ENCODE measurements at regions not wholly inside any gene's neighbourhood (a gene's known extent, or its start where the extent isn't known, plus 50 kb on each side); places are given as distances from the start of the nearest gene placed in this dataset.

GRCh38 chr7:17534348-17534747 is 235.9 kb downstream of the AHR start:
- no peak for DNase-seq (ENCODE audit: low read depth in 1 of 2, low spot score in 1 of 2)

GRCh38 chr7:17535776-17536175 is 237.3 kb downstream of the AHR start:
- POLR2A ChIA-PET: no interaction called here
- no peak for FAIRE-seq

More at GRCh38 chr7:17534348-17534747, 235.9 kb downstream of the AHR start:
- H3K4me3 ChIP-seq: no peak overlapping the region
- H3K27ac ChIP-seq: no peak overlapping the region
- 63% methylated on average over 3 of the region's 3 CpGs for WGBS (ENCODE audit: missing lambda C conversion rate)
- no peak for TF ChIP-seq NR3C1 (IDR thresholded peaks at IDR 0.05)
- TF ChIP-seq CHD2 (IDR thresholded peaks at IDR 0.05; ENCODE audit: low read length, partially characterized antibody): no peak
- TF ChIP-seq CBX2 (IDR thresholded peaks at IDR 0.05; ENCODE audit: borderline replicate concordance, low read depth): no peak
- TF ChIP-seq MAX (IDR thresholded peaks at IDR 0.05): no peak
- H3K4me2 ChIP-seq: no peak overlapping the region
- no peak for ATAC-seq
- POLR2A ChIA-PET: no interaction called here
- no peaks in the 10 kb centered on the region for H3K9me3 ChIP-seq
- H3K4me1 ChIP-seq: peaks cover 11% of the 10 kb centered on the region
- CTCF ChIA-PET: no interaction called here
- FAIRE-seq: no peak

More at GRCh38 chr7:17535776-17536175, 237.3 kb downstream of the AHR start:
- Histone ChIP-seq H3K9me3 (no peaks in the 10 kb centered on the region), H3K4me2 (no peak overlapping the region), H3K4me1 (peaks cover 11% of the 10 kb centered on the region), H3K4me3 (no peak overlapping the region), H3K27ac (no peak overlapping the region)
- DNase-seq (ENCODE audit: low read depth in 1 of 2, low spot score in 1 of 2) (no peak), ATAC-seq (no peak)
- CTCF ChIA-PET: no interaction called here
- 22% methylated on average over 1 of the region's 1 CpG for WGBS (ENCODE audit: missing lambda C conversion rate)
- TF ChIP-seq HOXB5 (CRISPR knock-in tag; IDR thresholded peaks at IDR 0.05) (no peak), MAFK (IDR thresholded peaks at IDR 0.05; ENCODE audit: partially characterized antibody) (no peak), ESRRA (IDR thresholded peaks at IDR 0.05; ENCODE audit: borderline replicate concordance, low read length) (no peak), CTCF (IDR thresholded peaks at IDR 0.05) (no peak), CHD4 (IDR thresholded peaks at IDR 0.05; ENCODE audit: borderline replicate concordance) (no peak), RFX5 (IDR thresholded peaks at IDR 0.05) (no peak), PHF8 (IDR thresholded peaks at IDR 0.05; ENCODE audit: borderline replicate concordance, low read depth) (no peak), SMC3 (IDR thresholded peaks at IDR 0.05) (no peak), ZFP36 (IDR thresholded peaks at IDR 0.05; ENCODE audit: borderline replicate concordance, partially characterized antibody) (no peak), CHD2 (IDR thresholded peaks at IDR 0.05; ENCODE audit: low read length, partially characterized antibody) (no peak), POLR2A (IDR thresholded peaks at IDR 0.05; ENCODE audit: low read length) (no peak), BCL3 (IDR thresholded peaks at IDR 0.05) (no peak), NPAS2 (CRISPR knock-in tag; IDR thresholded peaks at IDR 0.05; ENCODE audit: borderline replicate concordance) (no peak), TFCP2L1 (CRISPR knock-in tag; IDR thresholded peaks at IDR 0.05) (no peak), HEYL (CRISPR knock-in tag; IDR thresholded peaks at IDR 0.05) (no peak), REST (IDR thresholded peaks at IDR 0.05) (no peak), EP300 (IDR thresholded peaks at IDR 0.05) (no peak), FOXS1 (CRISPR knock-in tag; IDR thresholded peaks at IDR 0.05) (no peak), EHMT2 (IDR thresholded peaks at IDR 0.05; ENCODE audit: low read depth) (no peak)
